Tibial nerve (tissue), 4 donors: ENCODE measurements at regions not wholly inside any gene's neighbourhood (a gene's known extent, or its start where the extent isn't known, plus 50 kb on each side); places are given as distances from the start of the nearest gene placed in this dataset.

Experiments used
- DNase-seq, 2 donors: peaks; one replicate each; pipeline ENCODE4 v3.0.0-alpha.2; 2019; ENCODE audit warnings: low spot score in 2 of 2
- H3K27ac ChIP-seq, 4 donors: fragments of 200-600 bp; sonication (generic) in 3 of 4; one replicate each; pipeline ENCODE4 v1.5.1; 2017 to 2019; ENCODE audit warnings: mild to moderate bottlenecking in 1 of 4
- H3K27me3 ChIP-seq, 2 donors: fragments of 200-600 bp; sonication (generic) in 1 of 2; one replicate each; pipeline versions ENCODE4 v1.5.1 to v1.6.0; 2017 to 2019
- H3K36me3 ChIP-seq, 3 donors: fragments of 200-600 bp; sonication (generic); one replicate each; pipeline ENCODE4 v1.5.1; 2018 to 2019
- H3K4me1 ChIP-seq, 4 donors: fragments of 200-600 bp; sonication (generic) in 3 of 4; one replicate each; pipeline ENCODE4 v1.5.1; 2017 to 2019
- H3K4me3 ChIP-seq, 4 donors: fragments of 200-600 bp; sonication (generic) in 3 of 4; one replicate each; pipeline ENCODE4 v1.5.1; 2017 to 2019; ENCODE audit warnings: mild to moderate bottlenecking in 1 of 4, moderate library complexity in 1 of 4
- H3K9me3 ChIP-seq, 4 donors: fragments of 200-600 bp; sonication (generic) in 3 of 4; one replicate each; pipeline ENCODE4 v1.5.1; 2017 to 2019
- CTCF ChIP-seq, 5 experiments: fragments of 200-600 bp in 3 of 5; fragments of 450-650 bp in 2 of 5; sonication (generic) in 3 of 5; IDR thresholded peaks; one replicate each; pipeline ENCODE4 v1.5.1; 2016 to 2019; ENCODE audit warnings: antibody characterized with exemption in 5 of 5, mild to moderate bottlenecking in 3 of 5, moderate library complexity in 2 of 5
- EP300 ChIP-seq, 2 donors: sonication (generic); formaldehyde crosslinking; IDR thresholded peaks; one replicate each; pipeline ENCODE4 v1.6.1; 2017; ENCODE audit warnings: antibody characterized with exemption in 2 of 2, mild to moderate bottlenecking in 1 of 2
- POLR2A ChIP-seq, 2 donors: fragments of 450-650 bp; IDR thresholded peaks; one replicate each; pipeline ENCODE4 v1.6.1; 2017; ENCODE audit warnings: antibody characterized with exemption in 2 of 2, mild to moderate bottlenecking in 2 of 2, moderate library complexity in 2 of 2
- WGBS, 2 donors: methylation state at CpG; one replicate each; pipeline ENCODE4 v1.1.5; 2018; 5-methylcytosine and 5-hydroxymethylcytosine counted together

DNA sequence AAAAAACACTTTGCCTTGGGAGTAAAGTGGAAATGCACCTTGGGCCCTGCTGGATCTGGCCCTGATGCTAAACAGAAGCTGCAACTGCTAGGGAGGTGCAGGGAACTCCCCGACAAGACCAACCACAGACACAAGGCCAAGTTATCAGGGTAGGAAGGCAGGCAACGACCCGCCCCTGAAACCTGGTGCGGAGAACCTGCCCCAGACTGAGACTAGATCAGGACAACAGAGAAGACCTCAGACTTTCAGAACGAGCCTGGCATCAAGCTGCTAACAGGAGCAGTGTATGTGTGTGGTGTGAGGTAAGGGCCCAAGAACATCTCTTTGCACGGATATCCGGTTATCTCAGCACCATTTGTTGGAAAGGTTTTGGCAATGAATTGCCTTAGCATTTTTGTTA lies 233.7 kb upstream of the RTL1 start:
- DNase-seq = no peak
- WGBS, 2 donors = 85 to 91% methylated on average over 7 of the region's 7 CpGs
- Histone ChIP-seq H3K4me3 (no peak overlapping the region), H3K4me1 (no peaks in the 10 kb centered on the region), H3K9me3 (peaks cover 0 to 12% (median 2%) of the 10 kb centered on the region in 4 donors), H3K27ac (no peak overlapping the region), H3K36me3 (no peaks in the 10 kb centered on the region), H3K27me3 (no peaks in the 10 kb centered on the region)
- no peak for TF ChIP-seq CTCF (IDR thresholded peaks at IDR 0.05)
- TF ChIP-seq POLR2A (IDR thresholded peaks at IDR 0.05) = no peak
- no peak for TF ChIP-seq EP300 (IDR thresholded peaks at IDR 0.05)

DNA sequence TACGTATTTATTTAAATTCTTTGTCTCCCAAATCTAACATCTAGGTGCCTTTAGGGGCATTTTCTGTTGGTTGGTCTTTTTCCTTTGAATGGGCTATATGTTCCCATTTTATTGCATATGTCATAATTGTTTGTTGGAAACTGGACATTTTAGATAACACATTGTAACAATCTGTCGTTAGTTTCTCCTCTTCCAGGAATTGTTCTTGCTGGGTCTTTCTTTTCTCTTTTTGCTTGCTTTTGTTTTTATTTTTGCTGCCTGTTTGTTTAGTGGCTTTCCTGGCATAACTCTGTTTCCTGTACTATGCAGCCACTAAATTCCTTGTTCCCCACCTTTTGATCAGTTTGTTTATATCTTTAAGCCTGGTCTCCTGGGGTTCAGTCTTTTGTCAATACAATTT lies 244.3 kb upstream of the RTL1 start:
- Histone ChIP-seq H3K9me3 (peaks cover 0 to 41% (median 3%) of the 10 kb centered on the region in 4 donors), H3K27ac (no peak overlapping the region), H3K36me3 (no peaks in the 10 kb centered on the region), H3K27me3 (no peaks in the 10 kb centered on the region), H3K4me3 (no peak overlapping the region), H3K4me1 (peaks cover 0 to 6% (median 0%) of the 10 kb centered on the region in 4 donors)
- no peak for DNase-seq
- TF ChIP-seq POLR2A (IDR thresholded peaks at IDR 0.05) (no peak), CTCF (IDR thresholded peaks at IDR 0.05) (no peak), EP300 (IDR thresholded peaks at IDR 0.05) (no peak)
- 70 to 71% methylated on average over 2 of the region's 2 CpGs for WGBS, 2 donors

DNA sequence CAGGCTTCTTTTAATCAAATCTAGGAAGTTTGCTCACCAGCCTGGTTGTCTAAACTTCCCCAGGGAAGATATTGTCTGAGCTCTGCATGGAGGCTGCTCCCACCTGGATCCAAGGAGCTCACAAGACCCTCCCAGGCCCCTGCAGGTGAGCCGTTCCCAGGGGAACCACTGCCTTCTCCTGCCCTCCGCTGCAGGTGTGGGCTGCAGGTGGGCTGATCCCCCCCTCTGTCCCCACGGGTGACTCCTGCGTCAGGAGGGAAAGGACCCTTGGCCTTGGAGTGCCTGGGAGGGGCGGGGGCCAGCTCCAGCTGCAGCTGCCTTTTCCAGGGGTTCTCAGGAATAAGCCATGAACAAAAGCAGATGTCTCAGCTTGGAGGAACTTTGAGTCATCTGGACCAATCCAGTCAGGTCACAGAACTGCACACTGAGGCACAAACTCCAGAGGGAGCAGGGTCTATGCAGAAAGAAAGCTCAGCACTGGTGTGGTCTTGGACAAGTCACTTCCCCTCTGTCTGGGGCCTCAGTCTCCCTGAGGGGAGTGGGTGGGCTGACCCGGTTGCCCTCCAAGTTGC lies 246.6 kb upstream of the RTL1 start:
- Histone ChIP-seq H3K4me3 (no peak overlapping the region), H3K9me3 (peaks cover 0 to 31% (median 3%) of the 10 kb centered on the region in 4 donors), H3K4me1 (peaks cover 0 to 6% (median 0%) of the 10 kb centered on the region in 4 donors), H3K27ac (no peak overlapping the region), H3K36me3 (no peaks in the 10 kb centered on the region), H3K27me3 (no peaks in the 10 kb centered on the region)
- 46 to 59% methylated on average over 6 of the region's 6 CpGs for WGBS, 2 donors
- no peak for TF ChIP-seq EP300 (IDR thresholded peaks at IDR 0.05)
- TF ChIP-seq CTCF (IDR thresholded peaks at IDR 0.05) = no peak
- TF ChIP-seq POLR2A (IDR thresholded peaks at IDR 0.05) = no peak
- DNase-seq = no peak

DNA sequence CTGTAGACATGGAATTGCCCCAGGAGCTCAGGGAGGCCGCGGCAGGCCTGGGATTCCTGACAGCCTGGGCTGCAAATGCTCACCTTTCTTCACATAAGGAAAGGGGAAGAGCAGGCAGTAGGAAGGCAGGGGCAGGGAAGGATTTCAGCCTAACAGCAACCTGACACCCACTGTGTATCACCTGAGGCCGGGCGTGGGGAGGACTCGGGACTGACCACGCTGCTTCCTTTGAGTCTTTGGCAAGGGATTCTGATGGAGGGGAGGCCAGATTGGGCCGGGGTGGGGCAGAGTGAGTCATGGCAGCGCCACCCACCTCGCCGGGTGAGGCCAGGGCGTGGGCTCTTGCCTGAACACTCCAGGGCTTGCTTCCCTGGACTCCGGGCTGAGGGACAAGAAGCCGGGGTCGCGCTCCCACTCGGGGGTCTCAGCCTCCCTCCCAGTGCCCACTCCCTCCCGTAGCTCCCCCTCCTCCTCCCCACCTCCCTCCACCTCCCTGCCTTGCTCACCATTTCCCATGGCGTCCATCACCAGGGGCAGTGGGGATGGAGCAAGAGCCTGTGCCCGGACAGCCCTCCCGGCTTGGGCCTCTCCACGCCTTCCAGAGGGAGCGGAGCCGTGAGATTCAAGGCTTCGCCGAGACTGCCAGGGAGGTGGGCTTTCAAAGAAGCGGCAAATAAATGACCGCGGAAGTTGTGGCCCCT lies 247.9 kb upstream of the RTL1 start:
- no peak for DNase-seq
- 55 to 59% methylated on average over 19 to 28 of the region's 28 CpGs for WGBS, 2 donors
- Histone ChIP-seq H3K9me3 (peaks cover 0 to 21% (median 0%) of the 10 kb centered on the region in 4 donors), H3K27ac (no peak overlapping the region), H3K27me3 (no peaks in the 10 kb centered on the region), H3K4me1 (peaks cover 0 to 6% (median 0%) of the 10 kb centered on the region in 4 donors), H3K4me3 (no peak overlapping the region), H3K36me3 (no peaks in the 10 kb centered on the region)
- TF ChIP-seq POLR2A (IDR thresholded peaks at IDR 0.05) (no peak), CTCF (IDR thresholded peaks at IDR 0.05) (no peak), EP300 (IDR thresholded peaks at IDR 0.05) (no peak)

DNA sequence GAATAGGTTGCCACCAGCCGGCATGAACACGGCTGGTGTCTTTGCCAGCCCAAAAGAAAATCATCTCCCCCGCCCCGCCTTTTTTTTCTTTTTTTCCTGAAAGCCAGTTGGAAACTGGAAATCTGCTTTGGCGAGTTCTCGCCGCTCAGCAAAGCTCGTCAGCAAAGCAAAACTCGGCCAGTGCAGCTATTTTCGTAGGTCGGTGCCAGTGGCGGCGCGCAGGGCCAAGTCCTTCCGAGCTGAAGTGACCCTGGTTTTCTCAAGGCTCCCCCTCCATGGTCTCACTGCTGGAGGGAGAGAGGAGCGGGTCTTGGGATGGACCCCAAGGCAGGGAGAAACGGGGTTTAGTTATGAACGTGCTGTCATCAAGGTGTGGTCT lies 248.4 kb upstream of the RTL1 start:
- TF ChIP-seq CTCF (IDR thresholded peaks at IDR 0.05) (no peak), POLR2A (IDR thresholded peaks at IDR 0.05) (no peak), EP300 (IDR thresholded peaks at IDR 0.05) (no peak)
- Histone ChIP-seq H3K4me1 (peaks cover 0 to 6% (median 0%) of the 10 kb centered on the region in 4 donors), H3K27ac (no peak overlapping the region), H3K27me3 (no peaks in the 10 kb centered on the region), H3K9me3 (peaks cover 0 to 15% (median 0%) of the 10 kb centered on the region in 4 donors), H3K36me3 (no peaks in the 10 kb centered on the region), H3K4me3 (no peak overlapping the region)
- DNase-seq = no peak
- WGBS, 2 donors = 77 to 79% methylated on average over 18 of the region's 18 CpGs
